Neural cell (in vitro differentiated cells): ENCODE measurements at regions not wholly inside any gene's neighbourhood (a gene's known extent, or its start where the extent isn't known, plus 50 kb on each side); places are given as distances from the start of the nearest gene placed in this dataset.

ENCODE experiments used
- H2AFZ ChIP-seq: fragments of 200-600, 300-800 bp; sonication (generic), shearing (Covaris generic); 2 replicates; pipeline ENCODE4 v1.6.0; 2014; ENCODE audit warnings: low read depth, mild to moderate bottlenecking, antibody characterized with exemption, low read length, moderate library complexity
- H3F3A ChIP-seq: fragments of 200-600 bp; shearing (Covaris generic); 2 replicates; pipeline ENCODE4 v1.6.1; 2016; ENCODE audit warnings: mild to moderate bottlenecking, moderate library complexity, mixed read lengths, antibody characterized with exemption, low read length; ENCODE audit not compliant: insufficient read depth, poor library complexity, severe bottlenecking
- H3K27ac ChIP-seq: fragments of 200-600, 300-800 bp; sonication (generic), shearing (Covaris generic); 2 replicates; pipeline ENCODE4 v1.5.1; 2014; ENCODE audit warnings: mild to moderate bottlenecking, low read length, moderate library complexity
- H3K27me3 ChIP-seq: fragments of 300-800, 200-600 bp; sonication (generic), shearing (Covaris generic); 2 replicates; pipeline ENCODE4 v1.6.0; 2014; ENCODE audit warnings: mild to moderate bottlenecking, low read depth, low read length, moderate library complexity; ENCODE audit not compliant: insufficient read depth
- H3K36me3 ChIP-seq: fragments of 300-800, 200-600 bp; sonication (generic), shearing (Covaris generic); 2 replicates; pipeline ENCODE4 v1.5.1; 2014; ENCODE audit warnings: mild to moderate bottlenecking, antibody characterized with exemption, low read length, moderate library complexity; ENCODE audit not compliant: insufficient read depth
- H3K4me2 ChIP-seq: fragments of 300-800, 200-600 bp; sonication (generic), shearing (Covaris generic); 2 replicates; pipeline ENCODE4 v1.6.0; 2014; ENCODE audit warnings: mild to moderate bottlenecking, low read length
- H3K4me3 ChIP-seq: fragments of 300-800, 200-600 bp; sonication (generic), shearing (Covaris generic); 2 replicates; pipeline ENCODE4 v1.5.1; 2014; ENCODE audit warnings: mild to moderate bottlenecking, low read length, moderate library complexity
- H3K79me2 ChIP-seq: fragments of 200-600 bp; shearing (Covaris generic); replicated peaks from 2 replicates; pipeline ENCODE4 v1.6.0; 2014; ENCODE audit warnings: mild to moderate bottlenecking, low read length, moderate library complexity; ENCODE audit not compliant: insufficient read depth
- H3K9ac ChIP-seq: fragments of 300-800, 200-600 bp; sonication (generic), shearing (Covaris generic); 2 replicates; pipeline ENCODE4 v1.6.1; 2016; ENCODE audit warnings: mild to moderate bottlenecking, low read length, mixed read lengths
- H3K9me2 ChIP-seq: fragments of 200-600 bp; shearing (Covaris generic); 2 replicates; pipeline ENCODE4 v1.6.1; 2016; ENCODE audit warnings: mild to moderate bottlenecking, low read length, mixed read lengths; ENCODE audit not compliant: insufficient read depth
- H3K9me3 ChIP-seq: fragments of 200-600, 300-800 bp; sonication (generic), shearing (Covaris generic); 2 replicates; pipeline ENCODE4 v1.6.1; 2016; ENCODE audit warnings: mild to moderate bottlenecking, mixed run types, low read length, moderate library complexity, mixed read lengths
- H4K20me1 ChIP-seq: fragments of 200-600 bp; shearing (Covaris generic); 2 replicates; pipeline ENCODE4 v1.6.1; 2016; ENCODE audit warnings: mild to moderate bottlenecking, mixed run types; ENCODE audit not compliant: insufficient read depth
- EP300 ChIP-seq: fragments of 450-650 bp; conservative IDR thresholded peaks from 2 replicates; pipeline ENCODE4 v1.6.1; 2014; ENCODE audit warnings: antibody characterized with exemption, mild to moderate bottlenecking, moderate library complexity; ENCODE audit not compliant: poor library complexity, severe bottlenecking
- EZH2 ChIP-seq: fragments of 200-600, 300-800 bp; shearing (Covaris generic), sonication (generic); IDR thresholded peaks from 2 replicates; pipeline ENCODE4 v1.6.1; 2014; ENCODE audit warnings: antibody characterized with exemption, low read length, borderline replicate concordance, mild to moderate bottlenecking; ENCODE audit not compliant: insufficient read depth, poor library complexity, severe bottlenecking
- MXI1 ChIP-seq: fragments of 450-650 bp; conservative IDR thresholded peaks from 2 replicates; pipeline ENCODE4 v1.6.1; 2014; ENCODE audit warnings: antibody characterized with exemption, mild to moderate bottlenecking; ENCODE audit not compliant: poor library complexity, severe bottlenecking
- POLR2AphosphoS5 ChIP-seq: IDR thresholded peaks from 2 replicates; pipeline ENCODE4 v1.6.1; 2012
- RAD21 ChIP-seq: fragments of 450-650 bp; conservative IDR thresholded peaks from 2 replicates; pipeline ENCODE4 v1.6.1; 2014; ENCODE audit warnings: antibody characterized with exemption, mild to moderate bottlenecking, moderate library complexity
- REST ChIP-seq: IDR thresholded peaks from 2 replicates; pipeline ENCODE4 v1.6.1; 2012; ENCODE audit warnings: borderline replicate concordance
- SMC3 ChIP-seq: fragments of 450-650 bp; conservative IDR thresholded peaks from 2 replicates; pipeline ENCODE4 v1.6.1; 2014; ENCODE audit warnings: antibody characterized with exemption, mild to moderate bottlenecking, moderate library complexity; ENCODE audit not compliant: poor library complexity
- TAF1 ChIP-seq: IDR thresholded peaks from 2 replicates; pipeline ENCODE4 v1.6.1; 2012; ENCODE audit warnings: low read depth
- TF ChIP-seq, protein P1 (sequence below): fragments of 450-650 bp; IDR thresholded peaks from 2 replicates; pipeline ENCODE4 v1.5.1; 2014; ENCODE audit warnings: antibody characterized with exemption, mild to moderate bottlenecking, moderate library complexity; ENCODE audit not compliant: poor library complexity, severe bottlenecking

DNA sequence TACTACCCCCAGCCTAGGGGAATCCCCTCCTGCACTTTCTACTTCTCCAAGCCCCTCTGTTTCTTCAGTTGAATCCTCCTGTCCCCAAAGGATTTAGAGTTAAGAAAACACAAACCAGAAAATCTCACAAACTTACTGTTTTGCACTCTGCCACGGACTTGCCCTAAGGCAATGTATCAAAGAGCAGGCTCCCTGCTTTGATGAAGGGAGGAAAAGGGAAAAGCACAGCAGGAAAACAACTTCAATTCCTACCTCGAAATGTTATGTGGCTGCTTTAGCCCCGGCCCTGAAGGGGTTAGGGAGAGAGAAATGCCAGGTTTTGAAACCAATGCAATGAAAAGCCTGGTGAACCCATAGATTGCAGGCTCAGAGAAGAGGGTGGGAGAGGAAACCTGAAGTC, 254.7 kb downstream of the MAN2A1 start:
- Histone ChIP-seq H3K4me2 (no peak overlapping the region), H3K9me2 (no peaks in the 10 kb centered on the region), H3K27ac (no peak overlapping the region), H3K4me3 (no peak overlapping the region), H4K20me1 (no peaks in the 10 kb centered on the region), H3K36me3 (no peaks in the 10 kb centered on the region), H2AFZ (no peak overlapping the region), H3K27me3 (no peaks in the 10 kb centered on the region), H3K9me3 (no peaks in the 10 kb centered on the region), H3K79me2 (no peaks in the 10 kb centered on the region), H3F3A (no peaks in the 10 kb centered on the region), H3K9ac (no peak overlapping the region)
- TF ChIP-seq EP300 = no peak
- TF ChIP-seq TAF1 = no peak

DNA sequence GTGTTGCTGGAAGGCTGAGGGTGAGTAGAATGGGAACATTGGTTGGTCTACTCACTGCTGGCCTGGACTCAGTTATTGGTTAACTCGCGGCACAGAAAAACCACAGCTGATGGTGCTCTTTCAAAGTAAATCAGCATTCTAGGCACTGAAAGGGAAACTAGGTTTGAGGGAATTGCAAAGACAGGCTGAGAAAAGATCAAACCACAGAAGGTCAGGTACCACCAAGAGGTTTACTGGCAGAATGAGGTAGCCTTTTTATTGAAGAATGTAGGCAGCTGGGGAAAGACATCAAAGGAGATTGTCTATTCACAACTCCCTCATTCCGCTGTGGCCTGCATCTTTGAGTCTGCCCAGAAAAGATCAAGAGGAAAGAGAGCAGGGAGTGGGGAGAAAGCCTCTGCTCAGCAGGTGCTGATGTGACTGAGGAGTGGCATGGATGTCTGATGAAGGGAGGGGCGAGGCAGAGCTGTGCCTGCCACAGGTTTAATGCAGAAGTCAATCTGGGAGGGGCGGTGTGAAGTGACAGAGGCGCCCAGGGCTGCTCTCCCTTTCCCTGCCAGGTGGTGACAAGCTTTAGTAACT, 255.5 kb downstream of the MAN2A1 start:
- Histone ChIP-seq H4K20me1 (no peaks in the 10 kb centered on the region), H3K4me2 (no peak overlapping the region), H3K27ac (no peak overlapping the region), H3K4me3 (no peak overlapping the region), H3K27me3 (no peaks in the 10 kb centered on the region), H3K9me2 (no peaks in the 10 kb centered on the region), H3K9me3 (no peaks in the 10 kb centered on the region), H3K9ac (no peak overlapping the region), H3K36me3 (no peaks in the 10 kb centered on the region), H3F3A (no peaks in the 10 kb centered on the region), H3K79me2 (no peaks in the 10 kb centered on the region), H2AFZ (no peak overlapping the region)
- TF ChIP-seq MXI1 (no peak), TAF1 (no peak), REST (no peak)

DNA sequence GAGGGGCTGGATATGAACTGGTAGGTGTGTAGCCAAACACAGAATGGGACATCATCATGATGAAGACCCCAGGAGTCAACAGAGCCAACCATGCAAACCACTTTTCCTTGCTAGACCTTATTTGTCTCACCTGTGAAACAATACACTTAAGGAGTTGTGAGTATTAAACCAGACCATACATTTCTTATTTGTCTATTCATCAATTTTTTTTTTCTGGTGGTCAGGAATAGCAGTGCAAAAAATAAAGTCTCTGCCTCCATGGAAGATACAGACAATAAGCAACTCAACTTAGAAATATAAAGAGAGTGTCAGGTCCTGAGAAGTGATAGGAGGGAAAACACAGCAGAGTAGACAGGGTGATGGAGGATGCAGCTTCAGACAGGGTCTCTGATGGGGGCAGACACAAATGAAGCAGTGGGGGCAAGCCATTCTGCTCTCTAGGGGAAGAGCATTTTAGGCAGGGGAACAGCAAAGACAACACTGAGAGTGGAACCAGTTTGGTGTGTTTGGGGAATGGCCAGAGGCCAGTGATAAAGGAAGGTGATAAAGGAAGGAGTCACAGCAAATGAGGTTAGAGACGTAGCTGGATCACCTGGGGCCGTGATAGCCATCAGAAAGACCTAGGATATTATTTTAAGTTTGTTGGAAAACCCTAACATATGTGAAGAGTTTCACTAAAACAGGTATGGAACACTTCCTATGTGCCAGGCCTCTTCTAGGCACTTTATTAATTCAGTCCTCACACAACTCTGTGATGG, 256.2 kb downstream of the MAN2A1 start:
- H3K4me2 ChIP-seq = no peak overlapping the region
- H3K79me2 ChIP-seq = no peaks in the 10 kb centered on the region
- H3K36me3 ChIP-seq = no peaks in the 10 kb centered on the region
- H3K9me3 ChIP-seq = no peaks in the 10 kb centered on the region
- H3K9ac ChIP-seq = no peak overlapping the region
- no peaks in the 10 kb centered on the region for H4K20me1 ChIP-seq
- H3K4me3 ChIP-seq = no peak overlapping the region
- no peaks in the 10 kb centered on the region for H3K9me2 ChIP-seq
- H3K27ac ChIP-seq = no peak overlapping the region
- H3K27me3 ChIP-seq = no peaks in the 10 kb centered on the region
- TF ChIP-seq TAF1 = no peak
- no peak for TF ChIP-seq POLR2AphosphoS5
- TF ChIP-seq EZH2 = no peak
- no peak for TF ChIP-seq SMC3
- no peak for TF ChIP-seq RAD21
- TF ChIP-seq, protein P1, sequence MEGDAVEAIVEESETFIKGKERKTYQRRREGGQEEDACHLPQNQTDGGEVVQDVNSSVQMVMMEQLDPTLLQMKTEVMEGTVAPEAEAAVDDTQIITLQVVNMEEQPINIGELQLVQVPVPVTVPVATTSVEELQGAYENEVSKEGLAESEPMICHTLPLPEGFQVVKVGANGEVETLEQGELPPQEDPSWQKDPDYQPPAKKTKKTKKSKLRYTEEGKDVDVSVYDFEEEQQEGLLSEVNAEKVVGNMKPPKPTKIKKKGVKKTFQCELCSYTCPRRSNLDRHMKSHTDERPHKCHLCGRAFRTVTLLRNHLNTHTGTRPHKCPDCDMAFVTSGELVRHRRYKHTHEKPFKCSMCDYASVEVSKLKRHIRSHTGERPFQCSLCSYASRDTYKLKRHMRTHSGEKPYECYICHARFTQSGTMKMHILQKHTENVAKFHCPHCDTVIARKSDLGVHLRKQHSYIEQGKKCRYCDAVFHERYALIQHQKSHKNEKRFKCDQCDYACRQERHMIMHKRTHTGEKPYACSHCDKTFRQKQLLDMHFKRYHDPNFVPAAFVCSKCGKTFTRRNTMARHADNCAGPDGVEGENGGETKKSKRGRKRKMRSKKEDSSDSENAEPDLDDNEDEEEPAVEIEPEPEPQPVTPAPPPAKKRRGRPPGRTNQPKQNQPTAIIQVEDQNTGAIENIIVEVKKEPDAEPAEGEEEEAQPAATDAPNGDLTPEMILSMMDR = no peak
- TF ChIP-seq REST = no peak
- no peak for TF ChIP-seq EP300
- TF ChIP-seq MXI1 = no peak
- no peak overlapping the region for H2AFZ ChIP-seq
- no peaks in the 10 kb centered on the region for H3F3A ChIP-seq
